ENCODE measurements at regions not wholly inside any gene's neighbourhood (a gene's known extent, or its start where the extent isn't known, plus 50 kb on each side); places are given as distances from the start of the nearest gene placed in this dataset.

- no peaks in the 10 kb centered on the region for H3K4me1 ChIP-seq (ENCODE audit: control insufficient read depth, insufficient read depth, low read length, poor library complexity, severe bottlenecking)
- H3K9me3 ChIP-seq (ENCODE audit: control insufficient read depth, low read length) = no peaks in the 10 kb centered on the region
- DNase-seq = peak; percentile 40 to 61 (median 50)
- H3K27ac ChIP-seq (ENCODE audit: insufficient read depth, low read length, poor library complexity, severe bottlenecking) = no peak overlapping the region
- no peaks in the 10 kb centered on the region for H3K27me3 ChIP-seq (replicated peaks; ENCODE audit: control insufficient read depth, insufficient read depth, low read length, poor library complexity, severe bottlenecking)
- H3K4me3 ChIP-seq (ENCODE audit: insufficient read depth, low read depth, low read length, poor library complexity, severe bottlenecking) = no peak overlapping the region
- H3K36me3 ChIP-seq (ENCODE audit: control insufficient read depth, insufficient read depth, low read length) = no peaks in the 10 kb centered on the region
These were observed 60.4 kb upstream of the KLHL31 start for GRCh38 chr6:53725791-53726575.

GRCh38 chr6:53724501-53724900 lies 58.9 kb upstream of the KLHL31 start:
- H3K36me3 ChIP-seq (ENCODE audit: control insufficient read depth, insufficient read depth, low read length) = no peaks in the 10 kb centered on the region
- H3K4me3 ChIP-seq (ENCODE audit: insufficient read depth, low read depth, low read length, poor library complexity, severe bottlenecking) = no peak overlapping the region
- no peak for DNase-seq
- H3K4me1 ChIP-seq (ENCODE audit: control insufficient read depth, insufficient read depth, low read length, poor library complexity, severe bottlenecking) = no peaks in the 10 kb centered on the region
- no peak overlapping the region for H3K27ac ChIP-seq (ENCODE audit: insufficient read depth, low read length, poor library complexity, severe bottlenecking)
- H3K9me3 ChIP-seq (ENCODE audit: control insufficient read depth, low read length) = no peaks in the 10 kb centered on the region
- no peaks in the 10 kb centered on the region for H3K27me3 ChIP-seq (replicated peaks; ENCODE audit: control insufficient read depth, insufficient read depth, low read length, poor library complexity, severe bottlenecking)

GRCh38 chr6:53723331-53723730 lies 57.8 kb upstream of the KLHL31 start:
- Histone ChIP-seq H3K4me3 (ENCODE audit: insufficient read depth, low read depth, low read length, poor library complexity, severe bottlenecking) (no peak overlapping the region), H3K27ac (ENCODE audit: insufficient read depth, low read length, poor library complexity, severe bottlenecking) (no peak overlapping the region), H3K9me3 (ENCODE audit: control insufficient read depth, low read length) (no peaks in the 10 kb centered on the region), H3K27me3 (replicated peaks; ENCODE audit: control insufficient read depth, insufficient read depth, low read length, poor library complexity, severe bottlenecking) (no peaks in the 10 kb centered on the region), H3K4me1 (ENCODE audit: control insufficient read depth, insufficient read depth, low read length, poor library complexity, severe bottlenecking) (no peaks in the 10 kb centered on the region), H3K36me3 (ENCODE audit: control insufficient read depth, insufficient read depth, low read length) (no peaks in the 10 kb centered on the region)
- no peak for DNase-seq

- Histone ChIP-seq H3K36me3 (ENCODE audit: control insufficient read depth, insufficient read depth, low read length) (no peaks in the 10 kb centered on the region), H3K9me3 (ENCODE audit: control insufficient read depth, low read length) (no peaks in the 10 kb centered on the region), H3K4me3 (ENCODE audit: insufficient read depth, low read depth, low read length, poor library complexity, severe bottlenecking) (no peak overlapping the region), H3K4me1 (ENCODE audit: control insufficient read depth, insufficient read depth, low read length, poor library complexity, severe bottlenecking) (no peaks in the 10 kb centered on the region), H3K27ac (ENCODE audit: insufficient read depth, low read length, poor library complexity, severe bottlenecking) (no peak overlapping the region), H3K27me3 (replicated peaks; ENCODE audit: control insufficient read depth, insufficient read depth, low read length, poor library complexity, severe bottlenecking) (peaks cover 6% of the 10 kb centered on the region)
- DNase-seq = no peak
These were observed 56.2 kb upstream of the KLHL31 start for GRCh38 chr6:53721766-53722165.

GRCh38 chr6:53718597-53719460 lies 53.3 kb upstream of the KLHL31 start:
- DNase-seq = no peak
- no peaks in the 10 kb centered on the region for H3K4me1 ChIP-seq (ENCODE audit: control insufficient read depth, insufficient read depth, low read length, poor library complexity, severe bottlenecking)
- no peaks in the 10 kb centered on the region for H3K9me3 ChIP-seq (ENCODE audit: control insufficient read depth, low read length)
- no peak overlapping the region for H3K4me3 ChIP-seq (ENCODE audit: insufficient read depth, low read depth, low read length, poor library complexity, severe bottlenecking)
- peaks cover 6% of the 10 kb centered on the region for H3K27me3 ChIP-seq (replicated peaks; ENCODE audit: control insufficient read depth, insufficient read depth, low read length, poor library complexity, severe bottlenecking)
- H3K36me3 ChIP-seq (ENCODE audit: control insufficient read depth, insufficient read depth, low read length) = no peaks in the 10 kb centered on the region
- H3K27ac ChIP-seq (ENCODE audit: insufficient read depth, low read length, poor library complexity, severe bottlenecking) = no peak overlapping the region

- Histone ChIP-seq H3K4me3 (ENCODE audit: insufficient read depth, low read depth, low read length, poor library complexity, severe bottlenecking) (no peak overlapping the region), H3K9me3 (ENCODE audit: control insufficient read depth, low read length) (no peaks in the 10 kb centered on the region), H3K36me3 (ENCODE audit: control insufficient read depth, insufficient read depth, low read length) (no peaks in the 10 kb centered on the region), H3K27ac (ENCODE audit: insufficient read depth, low read length, poor library complexity, severe bottlenecking) (no peak overlapping the region), H3K27me3 (replicated peaks; ENCODE audit: control insufficient read depth, insufficient read depth, low read length, poor library complexity, severe bottlenecking) (peaks cover 6% of the 10 kb centered on the region), H3K4me1 (ENCODE audit: control insufficient read depth, insufficient read depth, low read length, poor library complexity, severe bottlenecking) (no peaks in the 10 kb centered on the region)
- DNase-seq = no peak
These were observed 52.0 kb upstream of the KLHL31 start for GRCh38 chr6:53717566-53717965.

GRCh38 chr6:53715434-53715833 lies 49.9 kb upstream of the KLHL31 start:
- H3K9me3 ChIP-seq (ENCODE audit: control insufficient read depth, low read length) = no peaks in the 10 kb centered on the region
- H3K27me3 ChIP-seq (replicated peaks; ENCODE audit: control insufficient read depth, insufficient read depth, low read length, poor library complexity, severe bottlenecking) = peaks cover 6% of the 10 kb centered on the region
- no peaks in the 10 kb centered on the region for H3K4me1 ChIP-seq (ENCODE audit: control insufficient read depth, insufficient read depth, low read length, poor library complexity, severe bottlenecking)
- no peak for DNase-seq
- no peak overlapping the region for H3K27ac ChIP-seq (ENCODE audit: insufficient read depth, low read length, poor library complexity, severe bottlenecking)
- H3K4me3 ChIP-seq (ENCODE audit: insufficient read depth, low read depth, low read length, poor library complexity, severe bottlenecking) = no peak overlapping the region
- no peaks in the 10 kb centered on the region for H3K36me3 ChIP-seq (ENCODE audit: control insufficient read depth, insufficient read depth, low read length)
